Smooth muscle cell of the brain vasculature (primary cell): ENCODE measurements at regions not wholly inside any gene's neighbourhood (a gene's known extent, or its start where the extent isn't known, plus 50 kb on each side); places are given as distances from the start of the nearest gene placed in this dataset.
"Not testable (repeated sequence)": the region's sequence is repeated elsewhere in the genome, so short reads cannot be mapped to it uniquely, and the experiment has no call there.

Source experiments
- DNase-seq: peaks from one replicate; pipeline ENCODE4 v3.0.0-alpha.2; 2012; ENCODE audit warnings: low read depth, low spot score

DNA sequence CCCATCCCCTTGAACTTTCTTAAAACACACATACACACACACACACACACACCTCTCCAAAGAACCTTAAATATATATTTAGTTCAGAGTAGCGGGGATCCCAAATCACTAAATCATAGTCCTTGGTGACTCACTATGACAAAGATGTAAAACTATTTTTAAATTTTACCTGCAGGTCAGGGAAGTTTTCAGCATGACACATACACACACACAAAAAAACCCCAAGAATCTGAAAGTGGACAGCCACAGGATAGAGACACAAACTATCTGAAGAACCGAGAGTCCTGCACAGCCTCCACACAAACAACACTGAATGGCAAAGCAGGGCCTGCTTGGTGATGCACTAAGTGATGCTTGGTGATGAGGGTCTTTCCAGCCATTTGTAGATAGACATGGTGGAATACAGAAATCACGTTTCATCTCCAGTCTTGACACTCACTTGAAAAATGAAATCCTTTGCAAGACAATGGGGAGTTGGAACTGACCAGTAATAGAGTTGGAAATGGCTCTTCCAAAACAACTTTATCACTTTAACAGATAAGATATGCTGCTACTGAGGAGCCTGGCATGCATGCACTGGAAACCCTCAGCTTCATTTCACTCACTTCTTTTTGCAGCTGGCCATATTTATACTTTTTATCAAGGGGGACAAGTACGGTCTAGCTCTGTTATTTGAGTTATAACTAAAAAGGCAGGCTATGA, 307.3 kb downstream of the RAPGEF2 start:
- no peak for DNase-seq

DNA sequence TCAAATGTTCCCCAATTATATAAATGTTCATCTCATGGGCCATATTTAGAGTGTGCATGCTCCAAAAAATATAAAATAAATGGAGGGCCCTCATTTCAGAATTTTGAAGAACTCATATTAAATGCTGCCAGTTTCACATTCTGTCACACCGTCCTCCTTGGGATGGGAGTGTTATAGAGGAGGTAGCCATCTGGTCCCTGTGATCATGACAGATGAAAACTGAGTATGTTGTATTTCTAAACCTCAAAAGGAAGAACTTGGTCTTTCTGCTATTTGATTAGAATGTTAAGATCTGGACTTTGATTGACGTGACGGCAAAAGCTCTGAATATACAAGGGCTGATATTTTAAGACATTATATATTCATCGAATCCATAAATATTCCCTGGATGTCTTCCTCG, 308.0 kb downstream of the RAPGEF2 start:
- DNase-seq: no peak

DNA sequence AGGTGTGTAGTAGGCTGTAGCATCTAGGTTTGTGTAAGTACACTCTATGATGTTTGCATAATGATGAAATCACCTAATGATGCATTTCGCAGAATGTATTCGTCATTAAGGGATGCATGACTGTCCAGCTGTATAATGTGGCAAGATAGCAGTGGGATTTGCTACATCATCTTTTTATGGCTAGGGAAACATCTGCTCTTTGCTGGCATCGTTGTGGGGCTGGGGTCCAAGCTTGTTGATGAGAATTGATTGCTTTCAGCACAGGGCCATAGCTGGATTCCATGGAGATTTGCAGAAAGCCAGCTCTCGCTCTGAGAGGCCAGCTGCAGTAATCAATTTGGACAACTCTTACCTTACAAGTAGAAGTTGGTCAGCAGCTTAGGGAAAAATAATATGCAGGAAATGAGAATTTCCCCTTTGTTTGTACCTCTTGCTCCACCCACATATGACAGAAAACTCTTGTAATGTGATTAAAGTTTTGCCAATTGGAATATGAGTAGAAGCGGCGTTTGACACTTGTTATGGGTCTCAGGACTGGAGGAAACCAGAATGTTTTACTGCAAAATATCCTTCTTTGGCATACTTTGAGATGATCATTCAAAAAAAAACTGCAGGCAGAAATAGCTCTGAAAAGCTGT, 310.5 kb downstream of the RAPGEF2 start:
- DNase-seq: no peak

DNA sequence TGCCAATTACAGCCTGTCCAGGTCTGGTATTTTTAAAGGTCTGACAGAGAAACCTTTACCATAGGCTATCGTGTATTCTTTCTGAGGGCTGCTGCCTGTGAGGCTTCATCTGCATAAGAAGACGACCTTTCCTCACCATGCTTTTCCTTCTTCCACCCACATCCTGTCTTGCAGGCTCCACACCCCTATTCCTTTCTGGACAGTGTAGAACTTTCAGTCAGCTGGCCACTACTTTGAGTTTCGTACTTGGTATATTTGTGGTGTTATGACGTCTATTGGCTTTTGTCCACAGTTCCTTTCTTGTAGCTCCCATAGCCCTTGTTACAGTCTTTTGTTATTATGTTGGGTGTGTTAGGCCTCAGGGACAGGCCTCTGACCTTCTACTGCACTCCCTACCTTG, 311.4 kb downstream of the RAPGEF2 start:
- no peak for DNase-seq

DNA sequence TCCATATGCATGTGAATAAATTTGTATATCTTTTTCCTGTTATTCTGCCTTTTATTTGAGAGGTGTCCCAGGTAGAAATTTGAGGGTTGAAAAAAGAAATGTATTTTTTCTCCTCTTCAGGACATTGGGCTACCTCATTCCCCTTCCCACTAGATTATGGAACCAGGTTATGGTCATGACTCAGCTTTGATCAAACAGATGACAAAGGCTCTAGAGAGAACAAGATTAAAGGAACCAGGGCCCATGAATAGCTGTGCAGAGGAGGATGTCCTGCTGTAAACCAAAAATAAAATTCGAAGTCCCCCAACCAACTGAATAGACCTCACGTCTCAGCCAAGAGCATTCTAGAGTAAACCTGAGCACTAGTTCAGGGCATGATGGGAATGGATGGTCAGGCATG, 313.2 kb downstream of the RAPGEF2 start:
- no peak for DNase-seq

DNA sequence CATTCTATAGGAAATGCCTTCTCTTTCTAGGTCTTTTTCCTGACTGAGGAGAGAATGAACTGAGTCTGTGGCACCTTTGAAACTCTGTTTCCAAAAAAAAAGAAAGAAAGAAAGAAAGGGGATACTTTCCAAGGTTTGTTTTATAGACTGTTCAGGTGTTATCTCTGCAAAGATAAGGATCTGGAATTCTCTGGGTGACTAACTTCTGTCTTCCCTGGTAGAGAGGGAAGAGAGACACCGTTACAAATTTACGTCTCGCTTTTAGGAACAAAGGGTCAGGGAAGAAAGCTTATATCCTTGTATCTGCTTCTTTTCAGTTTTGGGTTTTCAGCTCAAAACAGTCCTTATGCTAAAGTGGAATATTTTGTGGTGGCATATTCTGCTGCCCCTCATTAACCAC, 314.1 kb downstream of the RAPGEF2 start:
- DNase-seq: no peak

DNA sequence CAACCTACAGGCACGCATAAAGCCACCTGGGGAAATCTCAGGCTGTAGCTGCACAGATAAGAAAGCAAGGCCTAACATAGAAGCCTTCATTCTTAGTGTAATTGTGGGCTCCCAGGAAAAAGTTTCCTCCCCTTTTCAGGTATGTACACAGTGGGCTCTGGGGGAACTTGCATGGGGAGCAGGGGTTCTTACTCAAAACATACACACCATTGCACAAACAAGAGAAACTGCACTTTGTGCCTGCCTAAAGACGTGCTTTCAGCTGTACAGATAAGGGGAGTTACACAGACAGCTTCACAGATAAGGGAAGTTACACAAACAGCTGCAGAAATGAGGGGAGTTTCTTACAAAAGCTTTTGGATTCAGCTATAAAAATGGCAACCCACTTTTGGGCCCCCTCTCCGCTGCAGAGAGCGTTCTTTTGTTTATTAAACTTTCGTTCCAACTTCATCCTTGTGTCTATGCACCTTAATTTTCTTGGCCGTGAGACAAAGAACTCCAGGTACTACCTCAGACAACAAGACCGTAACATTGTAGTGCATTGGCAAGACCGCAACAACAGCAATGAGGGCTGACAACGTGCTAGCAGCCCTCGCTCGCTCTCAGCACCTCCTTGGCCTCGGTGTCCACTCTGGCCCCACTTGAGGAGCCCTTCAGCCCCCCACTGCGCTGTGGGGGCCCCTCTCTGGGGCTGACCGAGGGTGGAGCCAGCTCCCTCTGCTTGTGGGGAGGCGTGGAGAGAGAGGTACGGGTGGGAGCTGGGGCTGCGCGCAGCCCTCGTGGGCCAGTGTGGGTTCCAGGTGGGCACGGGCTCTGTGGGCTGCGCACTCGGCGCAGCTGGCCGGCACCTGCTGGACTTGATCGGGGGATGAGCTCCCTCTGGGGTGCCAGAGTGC, 317.5 kb downstream of the RAPGEF2 start:
- no peak for DNase-seq

DNA sequence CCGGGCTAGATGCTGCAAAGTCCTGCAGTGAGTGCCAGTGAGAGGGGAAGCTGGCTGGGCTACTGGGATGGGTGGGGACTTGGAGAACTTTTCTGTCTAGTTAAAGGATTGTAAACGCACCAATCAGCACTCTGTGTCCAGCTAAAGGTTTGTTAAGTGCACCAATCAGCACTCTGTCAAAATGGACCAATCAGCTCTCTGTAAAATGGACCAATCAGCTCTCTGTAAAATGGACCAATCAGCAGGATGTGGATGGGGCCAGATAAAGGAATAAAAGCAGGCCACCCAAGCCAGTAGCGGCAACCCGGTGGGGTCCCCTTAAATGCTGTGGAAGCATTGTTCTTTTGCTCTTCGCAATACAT, 318.2 kb downstream of the RAPGEF2 start:
- not testable (repeated sequence) for DNase-seq

DNA sequence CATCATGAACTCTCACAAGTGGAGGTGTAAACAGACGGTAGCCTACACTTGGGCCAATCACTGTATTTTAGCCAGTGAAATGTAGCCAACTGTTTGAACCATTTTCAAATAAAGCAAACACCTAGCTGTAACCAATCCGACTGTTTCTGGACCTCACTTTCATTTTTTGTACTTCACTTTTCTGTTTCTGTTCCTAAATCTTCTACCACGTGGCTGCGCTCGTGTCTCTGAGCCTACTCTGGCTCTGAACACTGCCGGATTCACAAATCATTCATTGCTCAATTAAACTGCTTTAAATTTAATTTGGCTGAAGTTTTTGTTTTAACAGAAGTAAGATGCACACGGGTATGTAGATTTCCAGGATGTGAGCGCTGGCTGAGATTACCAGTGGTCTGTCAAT, 319.1 kb downstream of the RAPGEF2 start:
- DNase-seq: no peak

DNA sequence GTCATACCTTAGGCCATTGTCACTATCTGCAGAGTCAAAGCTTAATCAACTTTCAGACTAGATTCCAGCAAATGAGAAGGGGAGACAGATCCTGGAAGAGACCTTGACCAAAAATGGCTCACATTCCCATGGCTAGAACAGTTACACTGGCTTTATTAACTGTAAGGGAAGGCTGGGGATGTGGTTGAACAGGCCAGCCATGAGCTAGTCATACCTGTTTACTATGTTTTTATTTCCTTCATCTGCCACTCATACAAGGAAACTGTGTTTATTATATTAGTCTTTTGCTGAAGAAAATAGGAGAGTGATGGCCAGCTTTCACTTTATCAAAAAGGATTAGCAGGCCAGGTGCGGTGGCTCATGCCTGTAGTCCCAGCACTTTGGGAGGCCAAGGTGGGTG, 319.7 kb downstream of the RAPGEF2 start:
- DNase-seq: no peak

DNA sequence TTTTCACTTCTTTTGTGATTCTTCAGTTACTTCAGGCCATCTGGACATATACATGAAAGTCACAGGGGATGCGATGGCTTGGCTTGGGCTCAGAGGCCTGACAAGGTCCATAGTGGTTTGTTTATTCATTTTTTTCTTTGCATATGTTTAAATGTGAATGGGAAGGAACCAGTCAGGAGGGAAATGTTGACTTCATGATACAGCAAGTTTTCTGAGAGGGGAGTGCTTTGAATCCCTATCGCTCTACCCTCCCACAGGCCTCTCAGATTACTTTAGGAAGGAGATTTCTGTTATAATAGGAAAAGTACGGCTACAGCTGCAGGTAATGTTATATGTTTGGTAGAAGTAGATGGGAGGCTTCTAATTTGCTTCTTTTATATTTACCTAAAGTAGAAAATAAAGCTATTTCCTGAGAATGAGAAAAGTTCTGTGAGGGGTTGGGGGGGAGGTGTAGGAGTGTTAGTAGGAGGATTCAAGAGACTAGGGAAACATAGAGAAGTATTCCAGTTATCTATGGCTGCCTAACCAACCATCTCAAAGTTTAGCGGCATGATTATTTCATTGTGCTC, 322.9 kb downstream of the RAPGEF2 start:
- no peak for DNase-seq

DNA sequence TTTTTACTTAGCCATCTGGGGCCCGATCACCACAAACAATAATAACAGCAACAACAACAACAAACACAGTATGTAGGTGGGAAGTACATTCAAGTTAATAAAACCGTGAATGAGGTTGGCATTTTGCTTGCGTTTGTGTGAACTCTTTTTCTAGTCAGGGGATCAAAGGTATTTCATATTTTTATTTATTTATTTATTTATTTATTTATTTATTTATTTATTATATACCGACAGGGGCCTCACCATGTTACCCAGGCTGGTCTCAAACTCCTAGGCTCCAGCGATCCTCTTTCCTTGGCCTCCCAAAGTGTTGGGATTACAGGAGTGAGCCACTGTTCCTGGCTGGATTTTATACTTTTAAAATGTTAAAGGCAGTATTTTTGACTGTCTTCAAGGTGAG, 325.4 kb downstream of the RAPGEF2 start:
- no peak for DNase-seq

DNA sequence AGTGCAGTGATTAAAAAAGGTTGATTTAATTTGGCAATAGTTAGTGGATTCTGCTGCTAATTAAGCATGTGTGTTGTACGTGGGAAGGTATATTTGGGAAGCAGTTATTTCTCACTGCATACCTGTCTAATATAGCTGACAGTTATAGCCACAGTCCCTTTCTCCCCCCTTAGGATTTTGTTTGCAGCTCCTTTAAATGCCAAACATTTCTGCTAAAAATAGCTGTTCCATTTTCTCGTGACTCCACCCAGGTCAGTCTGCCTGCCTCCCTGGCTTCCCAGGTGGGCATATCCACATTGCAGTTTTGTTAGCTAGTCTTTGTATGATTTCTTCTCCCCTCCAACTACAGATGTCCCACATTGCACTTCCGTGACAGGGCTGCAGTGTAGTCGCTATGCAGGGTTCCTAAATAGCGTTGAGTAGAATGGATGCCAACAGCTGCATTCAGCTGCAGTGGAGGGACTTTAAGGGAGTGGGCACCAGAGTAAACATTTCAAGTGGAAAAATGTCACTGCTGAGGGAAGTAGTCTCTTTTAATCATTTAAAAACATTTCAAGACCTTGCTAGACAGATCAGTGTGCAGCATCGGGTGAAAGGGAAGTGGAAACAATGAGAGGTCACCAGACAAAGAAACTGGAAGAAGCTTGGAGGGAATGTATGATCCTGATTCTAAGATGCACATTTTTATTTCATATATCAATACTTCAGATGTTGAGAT, 326.3 kb downstream of the RAPGEF2 start:
- no peak for DNase-seq

DNA sequence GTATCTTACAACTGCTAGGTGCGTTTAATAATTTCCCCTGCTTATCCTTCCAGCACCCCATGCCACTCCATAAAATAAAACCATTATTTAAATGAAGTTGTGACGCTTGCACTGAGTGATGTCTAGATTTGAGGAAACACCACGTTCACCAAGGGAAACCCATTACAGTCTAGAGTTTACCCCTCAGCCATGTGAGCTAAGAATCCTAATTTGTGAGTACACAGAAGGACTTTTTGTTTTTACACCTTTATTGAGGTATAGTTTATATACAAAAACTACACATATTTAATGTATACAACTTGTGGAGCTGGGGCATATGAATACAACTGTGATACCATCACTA, 326.8 kb downstream of the RAPGEF2 start:
- no peak for DNase-seq

DNA sequence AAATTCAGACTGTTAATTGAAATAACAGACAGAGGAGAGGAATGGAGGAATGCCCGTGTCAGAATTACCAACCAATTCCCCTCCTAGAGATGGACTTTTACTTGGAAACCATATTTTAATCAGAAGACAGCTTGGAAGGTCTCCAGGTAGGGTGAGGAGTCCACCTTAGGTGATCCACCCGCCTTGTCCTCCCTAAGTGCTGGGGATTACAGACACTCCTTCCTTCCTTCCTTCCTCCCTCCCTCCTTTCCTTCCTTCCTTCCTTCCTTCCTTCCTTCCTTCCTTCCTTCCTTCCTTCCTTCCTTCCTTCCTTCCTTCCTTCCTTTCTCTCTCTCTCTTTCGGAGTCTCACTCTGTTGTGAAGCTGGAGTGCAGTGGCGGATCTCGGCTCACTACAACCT, 328.0 kb downstream of the RAPGEF2 start:
- DNase-seq: no peak

DNA sequence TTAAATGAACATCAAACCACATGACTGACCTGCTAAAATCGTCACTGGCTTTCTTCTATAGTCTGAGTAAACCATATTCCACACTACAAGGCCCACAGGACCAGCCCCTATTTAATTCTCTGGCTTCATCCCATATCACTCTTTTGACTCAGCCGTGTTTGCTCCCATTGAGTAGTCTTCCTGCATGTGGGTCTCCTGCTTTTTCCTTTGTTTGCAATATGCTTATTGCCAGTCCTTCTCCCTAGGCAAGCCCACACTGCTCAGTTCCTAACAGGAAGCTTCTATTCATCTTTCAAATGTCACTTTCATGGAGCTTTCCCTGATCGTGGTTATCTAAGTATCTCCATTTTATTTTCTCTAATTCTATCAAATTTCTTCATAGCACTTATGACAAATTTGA, 329.6 kb downstream of the RAPGEF2 start:
- DNase-seq: no peak

DNA sequence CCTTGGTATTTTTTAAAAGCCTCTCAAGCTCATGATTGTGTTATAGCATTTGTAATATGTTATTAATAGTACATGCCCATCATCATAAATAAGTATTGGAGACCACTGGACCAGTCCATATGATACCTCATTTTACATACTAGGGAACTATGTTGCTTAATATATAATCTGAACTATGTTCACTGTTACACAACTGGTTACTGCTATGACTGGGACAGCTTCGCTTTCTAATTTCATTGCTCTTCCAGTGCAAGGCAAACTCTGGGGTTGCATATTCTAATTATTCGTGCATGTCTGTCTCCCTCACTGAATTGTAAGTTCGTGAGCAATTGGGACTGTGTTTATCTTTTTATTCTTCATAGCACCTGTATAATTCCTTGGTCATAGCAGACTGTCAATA, 330.5 kb downstream of the RAPGEF2 start:
- DNase-seq: no peak

DNA sequence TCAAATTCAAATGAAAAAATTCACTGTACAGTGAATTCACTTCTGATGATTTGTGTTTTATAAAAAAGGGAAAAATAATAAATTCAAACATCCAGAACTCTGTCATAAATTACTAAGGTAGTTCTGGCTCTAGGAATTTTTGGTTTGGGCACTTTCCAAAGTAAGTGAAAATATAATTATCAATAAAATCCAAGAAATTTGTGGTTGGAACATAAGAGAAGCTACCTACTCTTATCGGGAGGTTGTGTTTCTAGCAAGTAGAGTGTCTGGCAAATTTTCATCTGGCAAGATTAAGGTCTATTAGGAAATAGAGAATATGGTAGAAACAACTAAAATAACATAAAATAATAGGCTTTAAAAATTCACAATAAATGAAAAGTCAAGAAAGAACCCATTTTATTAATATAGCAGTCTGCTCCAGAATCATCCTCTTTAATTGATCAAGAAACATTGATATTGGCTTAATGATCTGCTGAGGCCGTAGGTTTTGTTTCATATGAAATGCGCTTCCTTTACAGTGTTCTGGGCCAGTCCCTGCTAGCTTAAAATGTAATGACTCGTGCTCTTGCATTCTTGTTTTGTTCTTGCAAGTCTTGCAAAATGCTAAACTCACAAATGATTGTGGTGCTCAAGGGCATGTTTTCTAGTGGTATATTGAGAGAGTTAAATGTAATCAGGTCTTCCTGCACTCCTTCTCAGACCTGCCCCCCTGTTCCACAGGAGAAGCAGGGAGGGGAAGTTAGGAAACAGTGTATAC, 331.4 kb downstream of the RAPGEF2 start:
- DNase-seq: no peak

DNA sequence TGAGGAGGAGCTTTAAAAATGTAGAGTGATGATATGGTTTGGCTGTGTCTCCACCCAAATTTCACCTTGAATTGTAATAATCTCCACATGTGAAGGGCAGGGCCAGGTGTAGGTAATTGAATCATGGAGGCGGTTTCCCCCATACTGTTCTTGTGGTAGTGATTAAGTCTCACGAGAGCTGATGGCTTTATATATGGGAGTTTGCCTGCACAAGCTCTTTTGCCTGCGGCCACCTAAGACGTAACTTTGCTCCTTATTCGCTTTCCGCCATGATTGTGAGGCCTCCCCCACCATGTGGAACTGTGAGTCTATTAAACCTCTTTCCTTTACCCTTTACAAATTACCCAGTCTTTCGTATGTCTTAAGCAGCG, 332.0 kb downstream of the RAPGEF2 start:
- DNase-seq: no peak

DNA sequence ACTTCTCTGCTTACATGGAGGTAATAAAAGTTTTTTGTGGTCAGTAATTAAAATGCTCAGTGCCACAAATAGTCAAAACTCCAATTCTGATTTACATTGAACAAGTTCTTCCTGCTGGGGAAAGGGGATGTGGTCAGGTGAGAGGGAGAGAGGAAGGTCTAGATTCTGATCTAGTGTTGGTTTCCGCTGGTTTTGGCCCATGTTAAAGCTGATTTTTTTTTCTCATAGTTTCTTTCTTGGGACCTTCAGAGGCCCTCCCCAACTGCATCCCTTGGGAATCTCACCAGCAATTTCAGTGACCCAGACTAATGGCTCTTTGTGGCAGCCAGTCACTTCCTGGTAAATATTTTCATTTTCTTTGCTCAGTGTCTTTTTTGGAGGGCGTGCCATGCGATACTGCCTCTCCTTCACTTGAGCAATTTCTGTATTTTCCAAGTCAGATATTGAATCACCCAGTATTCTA, 332.7 kb downstream of the RAPGEF2 start:
- no peak for DNase-seq

DNA sequence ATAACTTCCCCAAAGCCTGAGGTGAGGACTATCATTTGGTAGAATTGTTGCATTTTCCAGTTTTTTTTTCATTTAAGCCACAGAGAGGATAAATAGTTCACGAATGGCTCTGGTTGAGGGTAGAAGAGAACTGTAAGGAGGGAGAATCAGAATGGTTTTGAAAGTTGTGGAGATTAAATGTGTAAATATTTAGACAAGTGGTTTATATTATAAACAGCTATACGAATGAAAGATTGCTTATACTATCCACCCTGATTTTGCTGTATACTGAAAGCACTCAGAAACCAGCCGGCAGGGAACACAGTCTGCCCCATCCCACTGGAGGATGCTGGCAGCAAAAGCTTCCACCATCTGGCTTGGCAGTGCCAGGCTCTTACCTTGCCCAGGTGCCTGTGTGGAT, 341.1 kb downstream of the RAPGEF2 start:
- no peak for DNase-seq
